PC-3 (cell line): ENCODE measurements at regions not wholly inside any gene's neighbourhood (a gene's known extent, or its start where the extent isn't known, plus 50 kb on each side); places are given as distances from the start of the nearest gene placed in this dataset.

Experiments
- ATAC-seq: fragments of 200-7000 bp; cut with Tn5 transposase; 2 replicates; pipeline ENCODE4 v1.9.1; 2020; ENCODE audit warnings: mild to moderate bottlenecking, moderate library complexity
- BruUV-seq: library from RNA; stranded (reverse); fragments of 400-500 nt; replicated peaks from 2 replicates; lab custom pipeline; 2021; lab: Mats Ljungman, UMichigan
- CTCF ChIA-PET: fragments of 300-600 bp; sonication (Branson Sonifier 250); formaldehyde crosslinking; loops from one replicate; lab custom pipeline; 2022; ENCODE audit warnings: antibody characterized with exemption; lab: Charles Lee
- POLR2A ChIA-PET: fragments of 300-600 bp; sonication (Branson Sonifier 250); formaldehyde crosslinking; loops from one replicate; lab custom pipeline; 2022; ENCODE audit warnings: antibody characterized with exemption; ENCODE audit not compliant: unreplicated experiment; lab: Charles Lee
- DNase-seq: peaks from one replicate; pipeline ENCODE4 v3.0.0-alpha.2; 2015
- H2AFZ ChIP-seq: fragments of 300-600 bp; sonication (generic); 2 replicates; pipeline ENCODE4 v1.6.0; 2016; ENCODE audit warnings: antibody characterized with exemption, low read length
- H3F3A ChIP-seq: fragments of 300-600 bp; sonication (generic); one replicate; pipeline ENCODE4 v1.6.0; 2017; ENCODE audit warnings: antibody characterized with exemption, low read length, control low read depth, mild to moderate bottlenecking; ENCODE audit not compliant: unreplicated experiment
- H3K27ac ChIP-seq: fragments of 300-600 bp; sonication (generic); 2 replicates; pipeline ENCODE4 v1.5.1; 2016; ENCODE audit warnings: mild to moderate bottlenecking, low read length
- H3K27me3 ChIP-seq: fragments of 300-600 bp; sonication (generic); 2 replicates; pipeline ENCODE4 v1.6.1; 2016; ENCODE audit warnings: low read length, mixed read lengths
- H3K36me3 ChIP-seq: fragments of 300-600 bp; sonication (generic); 2 replicates; pipeline ENCODE4 v1.6.1; 2016; ENCODE audit warnings: low read depth, mixed run types, low read length, mixed read lengths
- H3K4me1 ChIP-seq: fragments of 300-600 bp; sonication (generic); 2 replicates; pipeline ENCODE4 v1.5.1; 2016; ENCODE audit warnings: low read length; ENCODE audit not compliant: insufficient read depth
- H3K4me2 ChIP-seq: fragments of 300-600 bp; sonication (generic); 2 replicates; pipeline ENCODE4 v1.6.0; 2016; ENCODE audit warnings: low read length
- H3K4me3 ChIP-seq: fragments of 300-600 bp; sonication (generic); 2 replicates; pipeline ENCODE4 v1.5.1; 2016; ENCODE audit warnings: mild to moderate bottlenecking, low read length, mixed read lengths
- H3K79me2 ChIP-seq: fragments of 300-600 bp; sonication (generic); 2 replicates; pipeline ENCODE4 v1.6.1; 2017; ENCODE audit warnings: low read length, mixed read lengths
- H3K9ac ChIP-seq: fragments of 300-600 bp; sonication (generic); 2 replicates; pipeline ENCODE4 v1.6.0; 2016; ENCODE audit warnings: mild to moderate bottlenecking, low read length
- H3K9me2 ChIP-seq: fragments of 300-600 bp; sonication (generic); replicated peaks from 2 replicates; pipeline ENCODE4 v1.6.1; 2016; ENCODE audit warnings: mixed run types, low read length, mixed read lengths
- H3K9me3 ChIP-seq: fragments of 300-600 bp; sonication (generic); 2 replicates; pipeline ENCODE4 v1.6.1; 2016; ENCODE audit warnings: low read length, mixed read lengths
- H4K20me1 ChIP-seq: fragments of 300-600 bp; sonication (generic); 2 replicates; pipeline ENCODE4 v1.6.1; 2016; ENCODE audit warnings: low read length, mixed read lengths
- EZH2 ChIP-seq: fragments of 300-600 bp; sonication (generic); IDR thresholded peaks from one replicate; pipeline ENCODE4 v1.6.1; 2017; ENCODE audit warnings: antibody characterized with exemption, mild to moderate bottlenecking, low read length; ENCODE audit not compliant: unreplicated experiment
- EZH2phosphoT487 ChIP-seq: fragments of 300-600 bp; sonication (generic); IDR thresholded peaks from 2 replicates; pipeline ENCODE4 v1.6.1; 2018; ENCODE audit warnings: mild to moderate bottlenecking, antibody characterized with exemption, low read length, borderline replicate concordance
- intact Hi-C: fragments of 100-400 bp; cut with micrococcal nuclease; formaldehyde crosslinking; loops from 2 replicates; pipeline ENCODE4 v1.9.0; 2023
- TF ChIP-seq, protein P1 (sequence below): fragments of 300-600 bp; sonication (generic); conservative IDR thresholded peaks from 2 replicates; pipeline ENCODE4 v1.5.1; 2017; ENCODE audit warnings: antibody characterized with exemption, low read depth, mild to moderate bottlenecking, low read length

DNA sequence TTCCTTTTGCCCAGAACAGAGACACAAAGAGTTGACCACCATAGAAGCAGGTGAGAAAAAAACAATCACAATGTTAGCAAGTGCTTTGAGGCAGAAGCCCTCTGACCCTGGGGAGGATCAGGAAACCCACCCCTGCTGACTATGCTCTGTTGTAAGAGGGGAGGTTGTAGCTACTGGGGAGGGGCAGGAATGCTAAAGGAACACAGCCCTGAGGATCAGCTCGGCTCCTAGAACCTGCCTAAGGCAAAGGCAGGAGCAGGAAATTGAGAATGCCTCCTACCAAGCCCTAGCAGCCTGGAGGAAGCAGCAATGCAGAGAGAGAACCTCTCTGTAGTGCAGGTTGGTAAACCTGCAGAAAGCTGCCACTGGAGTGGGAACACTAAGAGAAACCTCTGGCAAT, 624.0 kb upstream of the KLF12 start:
- ChIA-PET CTCF (no interaction called here), POLR2A (no interaction called here)

GRCh38 chr13:74755065-74755464, 620.9 kb upstream of the KLF12 start:
- Histone ChIP-seq H3K4me1 (no peaks in the 10 kb centered on the region), H4K20me1 (no peaks in the 10 kb centered on the region), H3F3A (no peaks in the 10 kb centered on the region), H3K9ac (no peak overlapping the region), H3K9me2 (no peaks in the 10 kb centered on the region), H2AFZ (no peak overlapping the region), H3K4me3 (no peak overlapping the region), H3K27me3 (no peaks in the 10 kb centered on the region), H3K27ac (no peak overlapping the region), H3K36me3 (no peaks in the 10 kb centered on the region), H3K4me2 (no peak overlapping the region), H3K79me2 (no peaks in the 10 kb centered on the region), H3K9me3 (no peaks in the 10 kb centered on the region)
- ATAC-seq (no peak), DNase-seq (no peak)
- intact Hi-C loops: no loop called here
- TF ChIP-seq, protein P1, sequence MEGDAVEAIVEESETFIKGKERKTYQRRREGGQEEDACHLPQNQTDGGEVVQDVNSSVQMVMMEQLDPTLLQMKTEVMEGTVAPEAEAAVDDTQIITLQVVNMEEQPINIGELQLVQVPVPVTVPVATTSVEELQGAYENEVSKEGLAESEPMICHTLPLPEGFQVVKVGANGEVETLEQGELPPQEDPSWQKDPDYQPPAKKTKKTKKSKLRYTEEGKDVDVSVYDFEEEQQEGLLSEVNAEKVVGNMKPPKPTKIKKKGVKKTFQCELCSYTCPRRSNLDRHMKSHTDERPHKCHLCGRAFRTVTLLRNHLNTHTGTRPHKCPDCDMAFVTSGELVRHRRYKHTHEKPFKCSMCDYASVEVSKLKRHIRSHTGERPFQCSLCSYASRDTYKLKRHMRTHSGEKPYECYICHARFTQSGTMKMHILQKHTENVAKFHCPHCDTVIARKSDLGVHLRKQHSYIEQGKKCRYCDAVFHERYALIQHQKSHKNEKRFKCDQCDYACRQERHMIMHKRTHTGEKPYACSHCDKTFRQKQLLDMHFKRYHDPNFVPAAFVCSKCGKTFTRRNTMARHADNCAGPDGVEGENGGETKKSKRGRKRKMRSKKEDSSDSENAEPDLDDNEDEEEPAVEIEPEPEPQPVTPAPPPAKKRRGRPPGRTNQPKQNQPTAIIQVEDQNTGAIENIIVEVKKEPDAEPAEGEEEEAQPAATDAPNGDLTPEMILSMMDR: no peak
- TF ChIP-seq EZH2phosphoT487: no peak
- no peak for TF ChIP-seq EZH2
- POLR2A ChIA-PET: no interaction called here
- CTCF ChIA-PET: no interaction called here
- no TSS peak for BruUV-seq

More for the DNA sequence above, 624.0 kb upstream of the KLF12 start:
- no TSS peak for BruUV-seq
- H3K36me3 ChIP-seq: no peaks in the 10 kb centered on the region
- no peak overlapping the region for H3K9ac ChIP-seq
- H3F3A ChIP-seq: no peaks in the 10 kb centered on the region
- intact Hi-C loops: no loop called here
- DNase-seq: no peak
- peaks cover 11% of the 10 kb centered on the region; the same call in 1 of the 2 replicates for H3K4me1 ChIP-seq
- H3K4me2 ChIP-seq: no peak overlapping the region
- H3K9me3 ChIP-seq: no peaks in the 10 kb centered on the region
- H3K27me3 ChIP-seq: no peaks in the 10 kb centered on the region
- no peaks in the 10 kb centered on the region for H3K79me2 ChIP-seq
- H3K27ac ChIP-seq: no peak overlapping the region
- no peaks in the 10 kb centered on the region for H3K9me2 ChIP-seq
- H2AFZ ChIP-seq: no peak overlapping the region
- TF ChIP-seq EZH2phosphoT487 (no peak), EZH2 (no peak)
- TF ChIP-seq, protein P1: no peak
- no peak overlapping the region for H3K4me3 ChIP-seq
- H4K20me1 ChIP-seq: no peaks in the 10 kb centered on the region
- no peak for ATAC-seq

- CTCF ChIA-PET: no interaction called here
- H4K20me1 ChIP-seq: no peaks in the 10 kb centered on the region
- H3K4me1 ChIP-seq: no peaks in the 10 kb centered on the region
- H3K9me2 ChIP-seq: no peaks in the 10 kb centered on the region
- no peaks in the 10 kb centered on the region for H3K9me3 ChIP-seq
- TF ChIP-seq EZH2phosphoT487 (no peak), EZH2 (no peak)
- TF ChIP-seq, protein P1: no peak
- H2AFZ ChIP-seq: no peak overlapping the region
- no peaks in the 10 kb centered on the region for H3K36me3 ChIP-seq
- DNase-seq: no peak
- no peak overlapping the region for H3K27ac ChIP-seq
- no peak for ATAC-seq
- H3K4me3 ChIP-seq: no peak overlapping the region
- POLR2A ChIA-PET: no interaction called here
- no TSS peak for BruUV-seq
- no peaks in the 10 kb centered on the region for H3F3A ChIP-seq
- H3K79me2 ChIP-seq: no peaks in the 10 kb centered on the region
- H3K4me2 ChIP-seq: no peak overlapping the region
- intact Hi-C loops: no loop called here
- no peak overlapping the region for H3K9ac ChIP-seq
- no peaks in the 10 kb centered on the region for H3K27me3 ChIP-seq
Observed at GRCh38 chr13:74751739-74752138, 617.5 kb upstream of the KLF12 start.
